H1 (cell line): ENCODE measurements at regions not wholly inside any gene's neighbourhood (a gene's known extent, or its start where the extent isn't known, plus 50 kb on each side); places are given as distances from the start of the nearest gene placed in this dataset.

Experiments used
- ASH2L ChIP-seq: fragments of 200-600, 300-600 bp; sonication (generic); IDR thresholded peaks from one replicate; pipeline ENCODE4 v1.7.1; 2017; ENCODE audit warnings: low read length
- CHD1 ChIP-seq: IDR thresholded peaks from 2 replicates; pipeline ENCODE4 v1.6.1; 2012; ENCODE audit warnings: low read depth, low read length, improper control_type of control experiment
- CHD7 ChIP-seq: fragments of 300-600 bp; sonication (generic); IDR thresholded peaks from 2 replicates; pipeline ENCODE4 v1.7.1; 2012; ENCODE audit warnings: low read length, moderate library complexity, mild to moderate bottlenecking, inconsistent platforms; ENCODE audit not compliant: insufficient replicate concordance
- JUND ChIP-seq: IDR thresholded peaks from 2 replicates; pipeline ENCODE4 v1.6.1; 2011; ENCODE audit warnings: mild to moderate bottlenecking, improper control_type of control experiment, low read length
- RAD21 ChIP-seq, 2 experiments: IDR thresholded peaks in 1 of 2; conservative IDR thresholded peaks in 1 of 2; 2 replicates each; pipeline ENCODE4 v1.6.1; 2011; ENCODE audit warnings: low read depth in 2 of 2, low read length in 2 of 2, improper control_type of control experiment in 1 of 2, inconsistent platforms in 1 of 2, mild to moderate bottlenecking in 1 of 2, moderate library complexity in 1 of 2
- SIRT6 ChIP-seq: IDR thresholded peaks from one replicate; pipeline ENCODE4 v1.7.1; 2012; ENCODE audit warnings: low read length, inconsistent platforms
- SP2 ChIP-seq: IDR thresholded peaks from 2 replicates; pipeline ENCODE4 v1.6.1; 2012; ENCODE audit warnings: mild to moderate bottlenecking, low read length, inconsistent platforms
- SRF ChIP-seq: IDR thresholded peaks from 2 replicates; pipeline ENCODE4 v1.6.1; 2011; ENCODE audit warnings: mild to moderate bottlenecking, low read depth, low read length, moderate library complexity

- TF ChIP-seq CHD7: no peak
- TF ChIP-seq ASH2L: no peak
- TF ChIP-seq SIRT6: no peak
- TF ChIP-seq SRF: no peak
- no peak for TF ChIP-seq SP2
- no peak for TF ChIP-seq JUND
- no peak for TF ChIP-seq CHD1
- no peak for TF ChIP-seq RAD21 (IDR thresholded peaks at IDR 0.05 in 1 of 2, conservative IDR thresholded peaks at IDR 0.05 in 1 of 2; ENCODE audit: low read depth in 2 of 2, low read length in 2 of 2)
- TF ChIP-seq, all 59 proteins: peak for 0
Measured at GRCh38 chr6:40321616-40322015, 265.5 kb downstream of the LRFN2 start (continued).
